ENCODE measurements at regions not wholly inside any gene's neighbourhood (a gene's known extent, or its start where the extent isn't known, plus 50 kb on each side); places are given as distances from the start of the nearest gene placed in this dataset.

- Mint-ChIP-seq H3K4me1 (no peaks in the 10 kb centered on the region), H3K9me3 (peaks cover 8% of the 10 kb centered on the region), H3K27ac (no peak overlapping the region), H3K4me3 (no peak overlapping the region), H3K27me3 (ENCODE audit: low read depth) (peaks cover 8% of the 10 kb centered on the region), H3K36me3 (no peaks in the 10 kb centered on the region)
- DNase-seq (ENCODE audit: low spot score in 2 of 2, unreplicated experiment in 2 of 2): no peak
- TF ChIP-seq, protein P1, sequence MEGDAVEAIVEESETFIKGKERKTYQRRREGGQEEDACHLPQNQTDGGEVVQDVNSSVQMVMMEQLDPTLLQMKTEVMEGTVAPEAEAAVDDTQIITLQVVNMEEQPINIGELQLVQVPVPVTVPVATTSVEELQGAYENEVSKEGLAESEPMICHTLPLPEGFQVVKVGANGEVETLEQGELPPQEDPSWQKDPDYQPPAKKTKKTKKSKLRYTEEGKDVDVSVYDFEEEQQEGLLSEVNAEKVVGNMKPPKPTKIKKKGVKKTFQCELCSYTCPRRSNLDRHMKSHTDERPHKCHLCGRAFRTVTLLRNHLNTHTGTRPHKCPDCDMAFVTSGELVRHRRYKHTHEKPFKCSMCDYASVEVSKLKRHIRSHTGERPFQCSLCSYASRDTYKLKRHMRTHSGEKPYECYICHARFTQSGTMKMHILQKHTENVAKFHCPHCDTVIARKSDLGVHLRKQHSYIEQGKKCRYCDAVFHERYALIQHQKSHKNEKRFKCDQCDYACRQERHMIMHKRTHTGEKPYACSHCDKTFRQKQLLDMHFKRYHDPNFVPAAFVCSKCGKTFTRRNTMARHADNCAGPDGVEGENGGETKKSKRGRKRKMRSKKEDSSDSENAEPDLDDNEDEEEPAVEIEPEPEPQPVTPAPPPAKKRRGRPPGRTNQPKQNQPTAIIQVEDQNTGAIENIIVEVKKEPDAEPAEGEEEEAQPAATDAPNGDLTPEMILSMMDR (IDR thresholded peaks at IDR 0.05; ENCODE audit: unreplicated experiment): no peak
Observed at GRCh38 chr18:60117321-60117720, 217.5 kb downstream of the PMAIP1 start.

GRCh38 chr18:60113396-60113795 lies 213.6 kb downstream of the PMAIP1 start:
- no peaks in the 10 kb centered on the region for H3K36me3 Mint-ChIP-seq
- H3K27ac Mint-ChIP-seq: no peak overlapping the region
- no peak for DNase-seq (ENCODE audit: low spot score in 2 of 2, unreplicated experiment in 2 of 2)
- TF ChIP-seq, protein P1 (IDR thresholded peaks at IDR 0.05; ENCODE audit: unreplicated experiment): no peak
- no peak overlapping the region for H3K4me3 Mint-ChIP-seq
- H3K27me3 Mint-ChIP-seq (ENCODE audit: low read depth): peaks cover 3% of the 10 kb centered on the region
- H3K9me3 Mint-ChIP-seq: peaks cover 10% of the 10 kb centered on the region
- H3K4me1 Mint-ChIP-seq: no peaks in the 10 kb centered on the region

- H3K27me3 Mint-ChIP-seq (ENCODE audit: low read depth): peaks cover 2% of the 10 kb centered on the region
- DNase-seq (ENCODE audit: low spot score in 2 of 2, unreplicated experiment in 2 of 2): no peak
- H3K36me3 Mint-ChIP-seq: no peaks in the 10 kb centered on the region
- TF ChIP-seq, protein P1 (IDR thresholded peaks at IDR 0.05; ENCODE audit: unreplicated experiment): no peak
- H3K4me3 Mint-ChIP-seq: no peak overlapping the region
- peaks cover 10% of the 10 kb centered on the region for H3K9me3 Mint-ChIP-seq
- no peaks in the 10 kb centered on the region for H3K4me1 Mint-ChIP-seq
- no peak overlapping the region for H3K27ac Mint-ChIP-seq
Observed at GRCh38 chr18:60112369-60112768, 212.6 kb downstream of the PMAIP1 start.

GRCh38 chr18:60111525-60111924 lies 211.7 kb downstream of the PMAIP1 start:
- peaks cover 10% of the 10 kb centered on the region for H3K9me3 Mint-ChIP-seq
- H3K27me3 Mint-ChIP-seq (ENCODE audit: low read depth): no peaks in the 10 kb centered on the region
- DNase-seq (ENCODE audit: low spot score in 2 of 2, unreplicated experiment in 2 of 2): no peak
- no peak overlapping the region for H3K27ac Mint-ChIP-seq
- no peak overlapping the region for H3K4me3 Mint-ChIP-seq
- H3K36me3 Mint-ChIP-seq: no peaks in the 10 kb centered on the region
- TF ChIP-seq, protein P1 (IDR thresholded peaks at IDR 0.05; ENCODE audit: unreplicated experiment): no peak
- no peaks in the 10 kb centered on the region for H3K4me1 Mint-ChIP-seq

DNA sequence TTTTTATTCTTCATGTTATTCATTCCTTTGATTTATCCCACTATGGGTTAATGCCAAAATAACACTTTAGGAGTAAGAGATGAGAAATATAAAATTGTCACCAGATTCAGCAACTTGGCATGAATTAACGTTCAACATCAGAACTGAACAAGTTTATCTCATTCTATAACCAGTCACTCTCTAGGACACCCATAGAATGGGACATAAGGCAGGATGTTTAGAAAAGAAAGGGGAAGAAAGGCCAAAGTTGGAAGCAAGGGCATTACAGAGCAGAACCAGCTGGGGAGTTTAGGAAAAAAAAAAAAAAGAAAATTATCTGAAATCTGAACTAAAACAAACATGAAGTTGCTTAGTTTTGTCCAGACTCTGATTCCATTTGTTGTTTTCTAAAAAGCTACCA lies 211.0 kb downstream of the PMAIP1 start:
- Mint-ChIP-seq H3K27ac (no peak overlapping the region), H3K36me3 (no peaks in the 10 kb centered on the region), H3K27me3 (ENCODE audit: low read depth) (no peaks in the 10 kb centered on the region), H3K4me3 (no peak overlapping the region), H3K9me3 (peaks cover 5% of the 10 kb centered on the region), H3K4me1 (no peaks in the 10 kb centered on the region)
- TF ChIP-seq, protein P1 (IDR thresholded peaks at IDR 0.05; ENCODE audit: unreplicated experiment): no peak
- no peak for DNase-seq (ENCODE audit: low spot score in 2 of 2, unreplicated experiment in 2 of 2)

GRCh38 chr18:60100778-60101177 lies 201.0 kb downstream of the PMAIP1 start:
- DNase-seq (ENCODE audit: low spot score in 2 of 2, unreplicated experiment in 2 of 2): no peak
- TF ChIP-seq, protein P1 (IDR thresholded peaks at IDR 0.05; ENCODE audit: unreplicated experiment): no peak
- H3K27ac Mint-ChIP-seq: no peak overlapping the region
- H3K27me3 Mint-ChIP-seq (ENCODE audit: low read depth): no peaks in the 10 kb centered on the region
- H3K36me3 Mint-ChIP-seq: no peaks in the 10 kb centered on the region
- no peaks in the 10 kb centered on the region for H3K4me1 Mint-ChIP-seq
- H3K9me3 Mint-ChIP-seq: no peaks in the 10 kb centered on the region
- H3K4me3 Mint-ChIP-seq: no peak overlapping the region

Data from mesothelial cell of epicardium (in vitro differentiated cells).